DMS79 treated with DMSO at 0.1 percent for 48 hours (cell line): ENCODE measurements at regions not wholly inside any gene's neighbourhood (a gene's known extent, or its start where the extent isn't known, plus 50 kb on each side); places are given as distances from the start of the nearest gene placed in this dataset.

Experiments used
- DNase-seq: peaks from one replicate; lab custom pipeline; 2025; lab: John Stamatoyannopoulos, UW

GRCh38 chr7:106606120-106606519, 54.8 kb downstream of the CCDC71L start:
- DNase-seq: no peak

- no peak for DNase-seq
Observed at GRCh38 chr7:106604971-106605370, 56.0 kb downstream of the CCDC71L start.

- no peak for DNase-seq
Observed at GRCh38 chr7:106604303-106604924, 56.5 kb downstream of the CCDC71L start.

GRCh38 chr7:106603346-106603745, 57.6 kb downstream of the CCDC71L start:
- no peak for DNase-seq

- DNase-seq: no peak
Observed at GRCh38 chr7:106602062-106602461, 58.9 kb downstream of the CCDC71L start.

GRCh38 chr7:106600569-106601373, 60.2 kb downstream of the CCDC71L start:
- no peak for DNase-seq

GRCh38 chr7:106599343-106599698, 61.6 kb downstream of the CCDC71L start:
- peak; percentile 24 for DNase-seq

GRCh38 chr7:106598663-106599342, 62.2 kb downstream of the CCDC71L start:
- DNase-seq: no peak

GRCh38 chr7:106597751-106598546, 63.0 kb downstream of the CCDC71L start:
- no peak for DNase-seq

- DNase-seq: no peak
Observed at GRCh38 chr7:106597014-106597413, 63.9 kb downstream of the CCDC71L start.

GRCh38 chr7:106595922-106596321, 65.0 kb downstream of the CCDC71L start:
- no peak for DNase-seq

GRCh38 chr7:106593028-106593417, 67.9 kb downstream of the CCDC71L start:
- DNase-seq: no peak

- DNase-seq: no peak
Observed at GRCh38 chr7:106592282-106593027, 68.5 kb downstream of the CCDC71L start.

GRCh38 chr7:106591146-106591545, 69.8 kb downstream of the CCDC71L start:
- no peak for DNase-seq

GRCh38 chr7:106590209-106590816, 70.6 kb downstream of the CCDC71L start:
- DNase-seq: no peak

- DNase-seq: no peak
Observed at GRCh38 chr7:106589198-106589879, 71.6 kb downstream of the CCDC71L start.

GRCh38 chr7:106588422-106589197, 72.3 kb downstream of the CCDC71L start:
- no peak for DNase-seq

- no peak for DNase-seq
Observed at GRCh38 chr7:106584914-106585759, 75.8 kb downstream of the CCDC71L start.
